ENCODE measurements at regions not wholly inside any gene's neighbourhood (a gene's known extent, or its start where the extent isn't known, plus 50 kb on each side); places are given as distances from the start of the nearest gene placed in this dataset.

DNA sequence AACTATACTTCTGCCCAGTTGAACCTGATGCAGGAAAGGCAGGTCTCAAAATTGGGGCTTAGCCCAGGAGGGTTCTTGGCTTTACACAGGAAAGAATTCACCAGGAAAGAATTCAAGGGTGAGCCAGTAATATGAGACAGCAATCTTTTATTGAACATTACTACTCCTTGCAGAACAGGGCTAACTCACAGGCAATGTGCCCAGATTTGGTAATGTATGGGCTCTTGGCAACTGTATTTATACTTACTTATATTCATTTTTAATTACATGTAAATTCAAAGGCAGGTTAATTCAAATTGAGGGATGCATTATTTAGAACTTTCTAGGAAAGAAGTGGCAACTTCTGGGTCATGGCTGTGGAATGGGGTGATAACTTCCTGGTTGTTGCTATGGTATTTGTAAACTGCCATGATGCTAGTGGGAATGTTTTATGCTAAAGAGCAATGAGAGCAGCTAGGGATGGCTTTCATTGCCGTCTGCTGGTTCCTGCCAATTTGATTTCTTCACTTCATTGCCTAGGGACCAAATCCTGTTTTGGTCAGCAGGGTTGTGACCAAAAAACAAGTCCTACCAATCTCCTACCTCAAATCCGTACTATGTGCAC, 107.5 kb downstream of the CHRM3 start:
- Mint-ChIP-seq H3K4me3 (no peak overlapping the region), H3K36me3 (ENCODE audit: low read depth) (no peaks in the 10 kb centered on the region), H3K4me1 (ENCODE audit: low read depth) (no peaks in the 10 kb centered on the region), H3K9me3 (ENCODE audit: insufficient read depth) (no peaks in the 10 kb centered on the region), H3K27ac (no peak overlapping the region), H3K27me3 (ENCODE audit: low read depth) (no peaks in the 10 kb centered on the region)
- DNase-seq (no peak), ATAC-seq (no peak)
- ChIA-PET POLR2A (no interaction called here), CTCF (no interaction called here)

DNA sequence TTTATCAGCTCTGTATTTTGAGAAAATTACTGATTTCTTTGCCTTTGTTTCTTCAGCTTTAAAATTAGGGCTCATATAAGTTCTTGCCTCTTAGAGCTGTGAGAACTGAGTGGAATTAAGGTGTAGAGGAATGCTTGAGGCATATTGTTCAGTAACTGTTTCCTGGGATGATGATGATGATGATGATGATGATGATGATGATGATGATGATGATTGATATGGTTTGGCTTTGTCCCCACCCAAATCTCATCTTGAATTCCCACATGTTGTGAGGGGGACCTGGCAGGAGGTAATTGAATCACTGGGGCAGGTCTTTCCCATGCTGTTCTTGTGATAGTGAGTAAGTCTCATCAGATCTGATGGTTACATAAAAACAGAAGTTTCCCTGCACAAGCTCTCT, 118.7 kb downstream of the CHRM3 start:
- Mint-ChIP-seq H3K36me3 (ENCODE audit: low read depth) (no peaks in the 10 kb centered on the region), H3K4me3 (no peak overlapping the region), H3K9me3 (ENCODE audit: insufficient read depth) (no peaks in the 10 kb centered on the region), H3K4me1 (ENCODE audit: low read depth) (peaks cover 6% of the 10 kb centered on the region), H3K27me3 (ENCODE audit: low read depth) (no peaks in the 10 kb centered on the region), H3K27ac (no peak overlapping the region)
- POLR2A ChIA-PET = no interaction called here
- no peak for ATAC-seq
- CTCF ChIA-PET = no interaction called here
- DNase-seq = no peak

DNA sequence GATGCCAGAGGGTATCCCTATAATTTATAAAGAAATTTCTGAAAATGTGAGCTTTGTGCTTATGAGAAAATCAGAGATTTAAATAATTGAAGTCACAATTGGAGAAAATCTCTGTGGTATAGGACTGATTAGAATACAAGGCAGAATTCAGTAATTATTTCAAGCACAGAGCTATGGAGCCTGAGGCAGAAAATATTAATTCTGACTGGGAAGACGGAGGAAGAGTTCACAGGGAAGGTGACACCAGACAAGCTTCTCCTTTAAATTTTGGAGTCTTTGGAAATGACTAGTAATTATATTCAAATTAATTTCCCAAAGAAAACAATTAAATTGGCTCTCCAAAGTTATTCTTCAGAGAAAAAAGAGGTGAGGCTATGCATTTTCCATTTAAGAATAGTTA, 121.5 kb downstream of the CHRM3 start:
- no peak overlapping the region for H3K4me3 Mint-ChIP-seq
- H3K4me1 Mint-ChIP-seq (ENCODE audit: low read depth) = no peaks in the 10 kb centered on the region
- no peak for DNase-seq
- H3K9me3 Mint-ChIP-seq (ENCODE audit: insufficient read depth) = no peaks in the 10 kb centered on the region
- H3K27me3 Mint-ChIP-seq (ENCODE audit: low read depth) = no peaks in the 10 kb centered on the region
- POLR2A ChIA-PET = no interaction called here
- H3K27ac Mint-ChIP-seq = no peak overlapping the region
- CTCF ChIA-PET = interaction anchor here (1.1 kb wide), 1 partner anchor 15 kb away, joined by 3 read pairs; no protein-coding TSS in a partner anchor
- H3K36me3 Mint-ChIP-seq (ENCODE audit: low read depth) = no peaks in the 10 kb centered on the region
- ATAC-seq = no peak

DNA sequence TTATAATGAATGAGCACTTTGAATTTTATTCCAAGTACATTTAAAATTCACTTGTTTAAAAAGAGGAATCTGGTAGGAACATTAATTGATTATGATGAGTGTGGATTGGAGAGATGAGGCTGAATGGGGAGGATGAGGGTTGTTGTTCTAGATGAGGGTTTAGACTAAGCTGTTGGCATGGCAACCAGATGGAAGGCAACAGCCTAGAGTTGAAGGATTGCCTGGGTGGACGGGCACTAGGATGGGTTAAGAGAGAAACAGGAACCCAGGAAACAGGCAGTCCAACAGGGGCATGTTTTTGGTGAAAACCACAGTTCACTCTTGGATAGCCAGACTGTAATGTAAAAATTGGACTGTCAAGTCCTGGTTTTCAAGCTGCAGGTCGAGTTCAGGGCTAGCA, 125.5 kb downstream of the CHRM3 start:
- no peaks in the 10 kb centered on the region for H3K4me1 Mint-ChIP-seq (ENCODE audit: low read depth)
- no peak overlapping the region for H3K27ac Mint-ChIP-seq
- ChIA-PET POLR2A (no interaction called here), CTCF (no interaction called here)
- no peaks in the 10 kb centered on the region for H3K27me3 Mint-ChIP-seq (ENCODE audit: low read depth)
- no peaks in the 10 kb centered on the region for H3K36me3 Mint-ChIP-seq (ENCODE audit: low read depth)
- H3K4me3 Mint-ChIP-seq = no peak overlapping the region
- DNase-seq (no peak), ATAC-seq (no peak)
- no peaks in the 10 kb centered on the region for H3K9me3 Mint-ChIP-seq (ENCODE audit: insufficient read depth)

DNA sequence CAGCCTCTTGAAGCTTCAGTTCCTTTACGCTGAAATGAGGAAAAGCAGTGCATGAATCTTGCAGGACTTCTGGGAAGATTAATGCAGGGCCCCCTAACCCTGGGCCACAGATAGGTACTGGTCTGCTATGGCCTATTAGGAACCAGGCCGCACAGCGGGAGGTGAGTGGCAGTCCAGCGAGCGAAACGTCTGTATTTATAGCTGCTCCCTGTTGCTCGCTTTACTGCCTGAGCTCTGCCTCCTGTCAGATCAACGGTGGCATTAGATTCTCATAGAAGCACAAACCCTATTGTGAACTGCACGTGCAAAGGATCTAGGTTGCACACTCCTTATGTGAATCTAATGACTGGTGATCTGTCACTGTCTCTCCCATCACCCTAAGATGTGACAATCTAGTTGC, 130.2 kb downstream of the CHRM3 start:
- Mint-ChIP-seq H3K27me3 (ENCODE audit: low read depth) (no peaks in the 10 kb centered on the region), H3K27ac (no peak overlapping the region), H3K4me1 (ENCODE audit: low read depth) (no peaks in the 10 kb centered on the region), H3K36me3 (ENCODE audit: low read depth) (no peaks in the 10 kb centered on the region), H3K4me3 (no peak overlapping the region), H3K9me3 (ENCODE audit: insufficient read depth) (peaks cover 7% of the 10 kb centered on the region)
- CTCF ChIA-PET = no interaction called here
- no peak for ATAC-seq
- DNase-seq = no peak
- POLR2A ChIA-PET = no interaction called here

DNA sequence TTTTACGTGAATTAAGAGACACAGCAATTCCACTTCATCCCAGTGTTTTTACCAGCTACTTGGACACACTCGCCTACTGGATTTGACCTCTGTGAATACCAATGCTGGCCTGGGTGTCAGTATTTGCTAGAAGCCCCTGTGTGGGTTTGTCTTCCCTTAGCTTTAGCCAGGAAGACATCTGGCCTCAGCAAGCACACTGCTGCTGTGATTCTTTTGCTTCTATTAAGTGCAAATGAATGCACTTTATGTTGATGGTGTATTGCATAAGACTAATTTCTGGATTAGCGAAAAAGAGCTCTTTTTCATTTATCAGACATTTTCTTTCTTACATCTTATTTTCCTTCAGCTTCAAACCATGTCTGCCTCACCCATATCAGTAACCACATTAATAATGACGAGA, 140.0 kb downstream of the CHRM3 start:
- H3K27ac Mint-ChIP-seq = no peak overlapping the region
- H3K4me3 Mint-ChIP-seq = no peak overlapping the region
- no peaks in the 10 kb centered on the region for H3K4me1 Mint-ChIP-seq (ENCODE audit: low read depth)
- H3K27me3 Mint-ChIP-seq (ENCODE audit: low read depth) = no peaks in the 10 kb centered on the region
- no peaks in the 10 kb centered on the region for H3K36me3 Mint-ChIP-seq (ENCODE audit: low read depth)
- no peaks in the 10 kb centered on the region for H3K9me3 Mint-ChIP-seq (ENCODE audit: insufficient read depth)
- ATAC-seq = no peak
- CTCF ChIA-PET = no interaction called here
- no peak for DNase-seq
- POLR2A ChIA-PET = no interaction called here

DNA sequence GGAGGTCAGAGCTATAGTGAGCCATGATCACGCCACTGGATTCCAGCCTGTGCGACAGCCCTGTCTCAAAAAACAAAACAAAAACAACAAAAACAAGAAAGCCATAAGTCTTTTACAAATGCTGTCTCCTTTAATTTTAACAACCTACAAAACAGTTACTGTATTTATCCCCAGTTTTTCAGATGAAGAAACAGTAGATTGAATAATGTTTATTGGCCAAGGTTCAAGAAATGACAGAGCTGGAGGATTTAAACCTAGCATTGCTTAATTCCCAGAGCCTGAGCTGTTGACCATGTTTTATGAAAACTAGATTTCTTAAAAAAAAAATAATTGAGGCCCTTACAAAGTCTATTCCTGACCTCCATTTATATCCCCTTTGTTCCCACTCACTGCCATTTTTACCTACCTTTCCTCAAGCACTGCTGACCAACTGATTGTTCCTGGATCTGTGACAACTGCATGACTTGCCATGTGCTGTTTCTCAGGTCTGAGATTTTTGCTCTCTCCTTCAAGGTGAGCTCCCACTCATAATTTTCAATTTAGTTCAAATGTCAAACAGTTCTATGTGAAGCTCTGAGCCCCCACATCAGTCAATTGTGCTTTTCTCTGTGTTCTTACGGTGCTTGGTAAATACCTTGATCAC, 140.8 kb downstream of the CHRM3 start:
- Mint-ChIP-seq H3K4me3 (no peak overlapping the region), H3K36me3 (ENCODE audit: low read depth) (no peaks in the 10 kb centered on the region), H3K27me3 (ENCODE audit: low read depth) (no peaks in the 10 kb centered on the region), H3K4me1 (ENCODE audit: low read depth) (no peaks in the 10 kb centered on the region), H3K27ac (no peak overlapping the region), H3K9me3 (ENCODE audit: insufficient read depth) (no peaks in the 10 kb centered on the region)
- no peak for DNase-seq
- CTCF ChIA-PET = no interaction called here
- POLR2A ChIA-PET = no interaction called here
- no peak for ATAC-seq

DNA sequence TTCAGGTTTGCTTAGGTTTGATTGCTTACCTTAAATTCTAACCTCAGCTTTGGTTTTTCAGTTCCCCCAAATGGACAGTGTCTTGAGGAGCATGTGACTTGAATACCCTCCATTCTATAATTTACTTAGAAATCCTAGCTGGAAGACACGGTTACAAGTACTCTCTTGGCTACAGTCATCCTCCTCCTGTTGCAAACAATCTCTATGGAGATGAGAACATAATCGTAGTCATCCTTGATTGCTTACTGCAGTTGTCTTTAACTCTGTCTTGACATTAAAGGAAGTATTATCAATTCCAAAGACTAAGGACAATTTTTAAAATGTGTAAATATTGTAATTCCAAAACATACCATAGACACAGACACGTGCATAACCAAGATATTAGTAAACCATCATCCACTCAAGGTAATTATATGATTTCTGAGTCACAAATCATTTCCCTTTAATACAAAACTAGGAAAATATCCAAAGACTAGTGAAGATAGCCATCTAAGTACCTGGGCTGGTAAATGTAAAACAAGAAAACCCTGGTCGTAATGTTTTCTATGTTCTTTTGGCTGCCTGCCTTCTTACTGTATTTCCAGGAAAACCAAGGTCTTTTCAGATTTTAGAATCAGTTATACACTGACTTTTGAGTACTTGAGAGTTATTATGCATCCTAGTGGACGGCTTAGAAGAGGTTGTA, 149.9 kb downstream of the CHRM3 start:
- POLR2A ChIA-PET = no interaction called here
- H3K4me3 Mint-ChIP-seq = no peak overlapping the region
- CTCF ChIA-PET = no interaction called here
- H3K27me3 Mint-ChIP-seq (ENCODE audit: low read depth) = no peaks in the 10 kb centered on the region
- DNase-seq = no peak
- no peaks in the 10 kb centered on the region for H3K4me1 Mint-ChIP-seq (ENCODE audit: low read depth)
- no peaks in the 10 kb centered on the region for H3K36me3 Mint-ChIP-seq (ENCODE audit: low read depth)
- no peak overlapping the region for H3K27ac Mint-ChIP-seq
- no peaks in the 10 kb centered on the region for H3K9me3 Mint-ChIP-seq (ENCODE audit: insufficient read depth)
- ATAC-seq = no peak

DNA sequence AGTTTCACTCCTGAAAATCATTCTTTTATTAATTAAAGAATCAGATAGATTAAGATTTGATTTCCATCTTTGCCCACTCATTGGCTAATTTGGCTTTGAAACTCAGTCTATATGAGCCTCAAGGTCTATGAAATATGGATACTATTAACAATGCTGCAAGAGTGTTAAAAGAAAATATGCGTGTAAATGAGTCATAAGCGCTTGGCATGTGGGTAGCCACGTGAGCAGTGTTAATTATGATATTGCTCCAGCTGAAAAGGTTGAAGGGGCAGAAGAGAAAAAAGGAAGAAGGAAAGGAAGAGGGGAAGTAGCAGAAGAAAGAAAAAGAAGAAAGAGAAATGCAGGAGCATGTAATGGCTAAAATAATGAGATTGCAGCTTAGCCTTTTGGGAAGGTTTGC, 151.4 kb downstream of the CHRM3 start:
- Mint-ChIP-seq H3K4me1 (ENCODE audit: low read depth) (no peaks in the 10 kb centered on the region), H3K27ac (no peak overlapping the region), H3K9me3 (ENCODE audit: insufficient read depth) (no peaks in the 10 kb centered on the region), H3K36me3 (ENCODE audit: low read depth) (no peaks in the 10 kb centered on the region), H3K4me3 (no peak overlapping the region), H3K27me3 (ENCODE audit: low read depth) (no peaks in the 10 kb centered on the region)
- POLR2A ChIA-PET = no interaction called here
- CTCF ChIA-PET = no interaction called here
- no peak for DNase-seq
- no peak for ATAC-seq

DNA sequence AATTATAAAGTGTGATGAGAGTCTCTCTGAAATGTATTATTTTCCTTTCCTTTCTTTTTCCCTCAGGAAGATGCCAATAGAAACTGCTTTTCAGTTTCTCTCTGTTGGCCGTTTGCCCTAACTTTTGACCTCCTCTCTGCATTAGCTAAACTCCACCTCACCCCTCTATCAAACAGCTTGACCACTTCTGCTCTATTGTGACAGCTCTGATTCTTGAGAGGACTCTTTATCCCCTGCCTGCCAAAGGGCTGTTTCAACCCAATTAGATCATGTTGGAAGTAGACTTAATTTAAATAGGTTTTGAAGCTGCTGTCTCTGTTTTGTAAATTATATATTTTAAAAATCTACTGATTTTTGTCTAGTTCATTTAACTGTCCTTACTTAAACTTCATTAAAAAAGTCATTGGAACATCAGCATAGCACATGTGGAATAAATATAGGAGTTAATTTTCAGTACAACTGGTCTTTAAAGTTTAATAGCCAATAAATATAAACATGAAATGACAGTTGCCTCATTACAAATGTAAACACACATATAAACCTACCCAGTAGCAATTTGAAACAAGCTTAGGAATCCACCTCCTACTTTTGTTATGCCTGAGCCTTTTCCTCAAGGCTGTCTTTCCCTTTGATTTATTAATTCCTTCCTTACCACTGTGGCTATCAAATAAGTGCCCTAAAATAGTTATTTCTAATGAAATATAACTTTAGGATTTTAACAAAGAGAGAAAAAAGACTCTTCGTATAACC, 152.0 kb downstream of the CHRM3 start:
- Mint-ChIP-seq H3K27ac (no peak overlapping the region), H3K4me1 (ENCODE audit: low read depth) (no peaks in the 10 kb centered on the region), H3K4me3 (no peak overlapping the region), H3K36me3 (ENCODE audit: low read depth) (no peaks in the 10 kb centered on the region), H3K27me3 (ENCODE audit: low read depth) (no peaks in the 10 kb centered on the region), H3K9me3 (ENCODE audit: insufficient read depth) (no peaks in the 10 kb centered on the region)
- ChIA-PET CTCF (no interaction called here), POLR2A (no interaction called here)
- ATAC-seq = no peak
- DNase-seq = no peak

DNA sequence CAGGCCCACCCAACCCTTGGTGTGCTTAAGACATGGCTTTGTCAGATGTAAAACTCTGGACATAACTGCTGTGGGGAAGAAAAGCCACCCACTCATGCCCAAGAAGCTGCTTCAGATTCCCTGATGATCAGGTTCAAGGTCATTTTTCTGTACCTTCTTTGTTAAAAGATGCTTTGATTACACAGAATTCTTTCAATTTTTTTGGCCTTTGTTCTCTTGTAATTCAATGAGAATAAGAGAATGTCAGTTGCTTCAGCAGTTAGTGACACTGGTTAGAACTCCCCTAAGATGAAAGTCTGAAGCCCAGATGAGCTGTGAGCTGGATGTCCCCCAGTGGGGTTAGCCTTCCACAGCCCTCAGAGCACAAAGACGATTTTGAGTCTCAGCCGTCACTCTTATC, 152.7 kb downstream of the CHRM3 start:
- CTCF ChIA-PET = no interaction called here
- POLR2A ChIA-PET = no interaction called here
- Mint-ChIP-seq H3K9me3 (ENCODE audit: insufficient read depth) (no peaks in the 10 kb centered on the region), H3K27me3 (ENCODE audit: low read depth) (no peaks in the 10 kb centered on the region), H3K36me3 (ENCODE audit: low read depth) (no peaks in the 10 kb centered on the region), H3K4me1 (ENCODE audit: low read depth) (no peaks in the 10 kb centered on the region), H3K4me3 (no peak overlapping the region), H3K27ac (no peak overlapping the region)
- no peak for ATAC-seq
- DNase-seq = no peak

DNA sequence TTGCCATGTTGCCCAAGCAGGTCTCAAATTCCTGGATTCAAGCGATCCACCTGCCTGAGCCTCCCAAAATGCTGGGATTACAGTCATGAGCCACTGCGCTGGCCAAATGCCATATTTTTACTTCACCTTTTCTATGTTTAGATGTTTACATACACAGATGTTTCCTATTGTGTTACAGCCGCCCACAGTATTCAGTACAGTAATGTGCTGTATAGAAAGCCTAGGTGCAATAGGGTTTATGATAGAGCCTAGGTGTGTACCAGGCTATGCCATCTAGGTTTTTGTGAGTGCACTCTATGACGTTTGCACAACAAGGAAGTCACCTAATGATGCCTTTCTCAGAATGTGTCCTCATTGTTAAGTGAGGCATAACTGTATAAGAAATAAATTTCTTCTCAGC, 153.4 kb downstream of the CHRM3 start:
- Mint-ChIP-seq H3K27me3 (ENCODE audit: low read depth) (no peaks in the 10 kb centered on the region), H3K27ac (no peak overlapping the region), H3K4me1 (ENCODE audit: low read depth) (no peaks in the 10 kb centered on the region), H3K4me3 (no peak overlapping the region), H3K36me3 (ENCODE audit: low read depth) (no peaks in the 10 kb centered on the region), H3K9me3 (ENCODE audit: insufficient read depth) (no peaks in the 10 kb centered on the region)
- no peak for ATAC-seq
- ChIA-PET POLR2A (no interaction called here), CTCF (no interaction called here)
- DNase-seq = no peak
